NT2/D1 (cell line): ENCODE measurements at regions not wholly inside any gene's neighbourhood (a gene's known extent, or its start where the extent isn't known, plus 50 kb on each side); places are given as distances from the start of the nearest gene placed in this dataset.
"Not testable (repeated sequence)": the region's sequence is repeated elsewhere in the genome, so short reads cannot be mapped to it uniquely, and the experiment has no call there.

Experiments used
- DNase-seq: peaks from one replicate; pipeline ENCODE4 v3.0.0-alpha.2; 2011; ENCODE audit warnings: low read depth, low spot score
- H3K27me3 ChIP-seq: 2 replicates; pipeline ENCODE4 v1.6.0; 2011; ENCODE audit warnings: mild to moderate bottlenecking; ENCODE audit not compliant: insufficient read length, insufficient read depth
- H3K36me3 ChIP-seq: 2 replicates; pipeline ENCODE4 v1.6.1; 2011; ENCODE audit warnings: mild to moderate bottlenecking, low read length, mixed read lengths; ENCODE audit not compliant: insufficient read depth, insufficient read length
- H3K4me1 ChIP-seq: 2 replicates; pipeline ENCODE4 v1.5.1; 2011; ENCODE audit not compliant: insufficient read depth, insufficient read length
- H3K4me3 ChIP-seq: 2 replicates; pipeline ENCODE4 v1.5.1; 2011; ENCODE audit warnings: low read depth; ENCODE audit not compliant: insufficient read length
- H3K9ac ChIP-seq: 2 replicates; pipeline ENCODE4 v1.6.0; 2011; ENCODE audit warnings: low read depth; ENCODE audit not compliant: insufficient read length
- H3K9me3 ChIP-seq: 2 replicates; pipeline ENCODE4 v1.5.1; 2011; ENCODE audit warnings: mild to moderate bottlenecking, low read length; ENCODE audit not compliant: insufficient read depth
- SUZ12 ChIP-seq: IDR thresholded peaks from 2 replicates; pipeline ENCODE4 v1.6.1; 2011; ENCODE audit not compliant: insufficient read length, insufficient read depth; ENCODE audit errors: extremely low read depth
- YY1 ChIP-seq: IDR thresholded peaks from 2 replicates; pipeline ENCODE4 v1.6.1; 2011; ENCODE audit not compliant: insufficient read length, insufficient read depth
- ZNF274 ChIP-seq: IDR thresholded peaks from 2 replicates; pipeline ENCODE4 v1.6.1; 2011; ENCODE audit warnings: mild to moderate bottlenecking, low read depth, low read length

DNA sequence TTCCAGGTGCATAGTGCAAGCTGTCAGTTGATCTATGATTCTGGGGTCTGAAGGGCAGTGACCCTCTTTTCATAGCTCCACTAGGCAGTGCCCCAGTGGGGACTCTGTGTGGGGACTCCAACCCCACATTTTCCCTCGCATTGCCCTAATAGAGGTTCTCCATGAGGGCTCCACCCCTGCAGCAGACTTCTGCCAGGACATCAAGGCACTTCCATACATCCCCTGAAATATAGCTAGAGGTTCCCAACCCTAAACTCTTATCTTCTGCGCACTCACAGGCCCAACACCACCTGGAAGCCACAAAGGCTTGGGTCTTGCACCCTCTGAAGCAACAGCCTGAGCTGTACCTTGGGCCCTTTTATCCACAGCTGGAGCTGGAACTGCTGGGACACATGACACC lies 65.7 kb upstream of the PKN2 start:
- DNase-seq: no peak
- TF ChIP-seq SUZ12 (no peak), YY1 (no peak), ZNF274 (no peak)
- H3K4me3 ChIP-seq: no peak overlapping the region
- no peaks in the 10 kb centered on the region for H3K36me3 ChIP-seq
- H3K9ac ChIP-seq: no peak overlapping the region
- H3K27me3 ChIP-seq: no peaks in the 10 kb centered on the region
- no peaks in the 10 kb centered on the region for H3K4me1 ChIP-seq
- peaks cover 43% of the 10 kb centered on the region for H3K9me3 ChIP-seq

GRCh38 chr1:88623101-88623500 lies 61.0 kb upstream of the PKN2 start:
- DNase-seq, H3K9ac ChIP-seq, H3K36me3 ChIP-seq, H3K4me3 ChIP-seq, H3K27me3 ChIP-seq, H3K4me1 ChIP-seq: not testable (repeated sequence)
- H3K9me3 ChIP-seq: peaks cover 31% of the 10 kb centered on the region
